Astrocyte of the spinal cord (primary cell): ENCODE measurements at regions not wholly inside any gene's neighbourhood (a gene's known extent, or its start where the extent isn't known, plus 50 kb on each side); places are given as distances from the start of the nearest gene placed in this dataset.
A peak's percentile ranks its signal among the peaks of the same experiment; 100 is the strongest.
"Not testable (repeated sequence)": the region's sequence is repeated elsewhere in the genome, so short reads cannot be mapped to it uniquely, and the experiment has no call there.

ENCODE experiments used
- DNase-seq: peaks from one replicate; pipeline ENCODE4 v3.0.0; 2011; ENCODE audit warnings: low read depth, low spot score
- H3K4me3 ChIP-seq: 2 replicates; pipeline ENCODE4 v1.5.1; 2011; ENCODE audit warnings: low read depth, mild to moderate bottlenecking, low read length, moderate library complexity
- in situ Hi-C: cut with HindIII; loops from 2 replicates; pipeline ENCODE4 v1.10.0; 2017; ENCODE audit warnings: low sequenced_read_pairs
- TF ChIP-seq, protein P1 (sequence below): IDR thresholded peaks from 2 replicates; pipeline ENCODE4 v1.5.1; 2012; ENCODE audit warnings: low read depth, mild to moderate bottlenecking, low read length, inconsistent platforms

DNA sequence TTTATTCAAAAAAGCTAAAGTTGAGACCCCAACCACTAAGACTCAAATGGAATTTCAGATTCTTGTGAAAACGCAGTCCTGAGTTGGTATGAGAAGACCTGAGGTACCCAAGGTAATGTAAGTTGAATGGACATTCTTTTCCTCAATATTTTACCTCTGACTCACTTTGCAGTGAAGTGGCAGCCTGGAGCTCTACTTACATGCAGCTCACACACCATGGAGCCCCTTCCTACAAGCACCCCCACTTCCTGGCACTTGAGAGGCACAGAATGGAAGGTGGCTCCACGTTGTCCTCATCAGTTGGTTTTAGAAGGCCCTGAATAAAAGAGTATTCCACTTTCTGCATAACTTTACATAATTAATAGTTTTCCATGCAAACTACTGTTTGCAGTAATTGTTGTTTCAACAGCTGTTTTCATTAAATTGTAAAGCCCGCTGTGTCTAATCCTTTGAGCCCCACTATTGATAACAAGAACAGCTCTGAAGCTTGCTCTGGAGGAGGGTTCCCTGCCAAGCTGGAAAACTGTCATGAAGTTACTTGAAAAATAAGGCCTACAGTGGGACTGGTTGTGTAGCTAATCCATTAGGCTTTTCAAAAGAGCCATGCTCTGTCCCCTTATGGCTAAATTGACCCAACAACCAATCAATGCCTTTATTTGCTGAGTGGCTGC, 102.2 kb upstream of the SPATA31D4 start:
- in situ Hi-C loops = no loop called here
- no peak for DNase-seq
- no peak overlapping the region for H3K4me3 ChIP-seq
- TF ChIP-seq, protein P1, sequence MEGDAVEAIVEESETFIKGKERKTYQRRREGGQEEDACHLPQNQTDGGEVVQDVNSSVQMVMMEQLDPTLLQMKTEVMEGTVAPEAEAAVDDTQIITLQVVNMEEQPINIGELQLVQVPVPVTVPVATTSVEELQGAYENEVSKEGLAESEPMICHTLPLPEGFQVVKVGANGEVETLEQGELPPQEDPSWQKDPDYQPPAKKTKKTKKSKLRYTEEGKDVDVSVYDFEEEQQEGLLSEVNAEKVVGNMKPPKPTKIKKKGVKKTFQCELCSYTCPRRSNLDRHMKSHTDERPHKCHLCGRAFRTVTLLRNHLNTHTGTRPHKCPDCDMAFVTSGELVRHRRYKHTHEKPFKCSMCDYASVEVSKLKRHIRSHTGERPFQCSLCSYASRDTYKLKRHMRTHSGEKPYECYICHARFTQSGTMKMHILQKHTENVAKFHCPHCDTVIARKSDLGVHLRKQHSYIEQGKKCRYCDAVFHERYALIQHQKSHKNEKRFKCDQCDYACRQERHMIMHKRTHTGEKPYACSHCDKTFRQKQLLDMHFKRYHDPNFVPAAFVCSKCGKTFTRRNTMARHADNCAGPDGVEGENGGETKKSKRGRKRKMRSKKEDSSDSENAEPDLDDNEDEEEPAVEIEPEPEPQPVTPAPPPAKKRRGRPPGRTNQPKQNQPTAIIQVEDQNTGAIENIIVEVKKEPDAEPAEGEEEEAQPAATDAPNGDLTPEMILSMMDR = no peak

- no peak for DNase-seq
- TF ChIP-seq, protein P1 = peak; percentile 12
- H3K4me3 ChIP-seq = no peak overlapping the region
- in situ Hi-C loops = no loop called here
Observed at GRCh38 chr9:81826517-81826906, 101.7 kb upstream of the SPATA31D4 start.

GRCh38 chr9:81827616-81828296, 100.5 kb upstream of the SPATA31D4 start:
- in situ Hi-C loops = no loop called here
- no peak overlapping the region for H3K4me3 ChIP-seq
- TF ChIP-seq, protein P1 = no peak
- DNase-seq = no peak

DNA sequence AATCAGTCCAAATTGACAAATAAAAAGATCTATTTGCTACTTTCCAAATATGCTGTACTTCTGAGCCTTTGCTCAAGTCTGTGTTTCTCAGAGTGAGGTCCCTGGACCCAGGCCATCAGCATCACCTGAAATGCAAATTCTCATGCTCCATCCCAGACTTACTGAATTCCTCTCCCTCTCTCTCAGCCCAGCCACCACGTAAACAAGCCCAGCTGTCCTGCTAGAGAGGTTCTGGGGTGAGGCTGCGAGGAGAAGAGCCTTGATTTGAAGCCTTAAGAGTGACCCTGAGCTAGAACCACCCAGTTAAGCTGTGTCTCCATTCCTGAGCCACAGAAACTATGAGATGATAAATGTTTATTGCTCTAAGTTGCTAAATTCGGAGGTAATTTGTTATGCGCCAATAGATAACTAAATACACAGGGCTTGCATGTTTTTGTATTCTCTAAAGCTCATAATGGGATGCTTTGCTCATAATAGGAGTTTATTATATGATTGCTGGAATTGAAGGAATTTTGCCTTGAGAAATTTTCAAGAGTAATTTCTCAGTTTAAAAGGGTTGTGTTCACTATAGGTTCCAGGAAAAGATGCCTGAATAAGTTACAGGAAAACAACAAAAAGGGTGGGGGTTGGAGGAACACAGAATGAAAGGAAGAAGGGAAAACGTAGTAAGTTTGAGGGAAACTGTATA, 98.9 kb upstream of the SPATA31D4 start:
- in situ Hi-C loops = no loop called here
- no peak overlapping the region for H3K4me3 ChIP-seq
- TF ChIP-seq, protein P1 = no peak
- DNase-seq = no peak

GRCh38 chr9:81830431-81830830, 97.8 kb upstream of the SPATA31D4 start:
- DNase-seq, H3K4me3 ChIP-seq, in situ Hi-C loops: not testable (repeated sequence)

- no peak for DNase-seq
- H3K4me3 ChIP-seq = no peak overlapping the region
- TF ChIP-seq, protein P1 = no peak
- in situ Hi-C loops = no loop called here
Observed at GRCh38 chr9:81832571-81833285, 95.5 kb upstream of the SPATA31D4 start.
